Liver (tissue), 7 donors: ENCODE measurements at regions not wholly inside any gene's neighbourhood (a gene's known extent, or its start where the extent isn't known, plus 50 kb on each side); places are given as distances from the start of the nearest gene placed in this dataset.

Experiments
- DNase-seq: peaks from one replicate; pipeline ENCODE4 v3.0.0-alpha.2; 2017; ENCODE audit warnings: low spot score
- H3K27ac ChIP-seq, 2 donors: one replicate each; pipeline ENCODE4 v1.7.0; 2013; ENCODE audit warnings: inconsistent platforms in 2 of 2, low read length in 2 of 2, control low read depth in 1 of 2, low read depth in 1 of 2, mild to moderate bottlenecking in 1 of 2
- H3K27me3 ChIP-seq, 4 donors: one replicate each; pipeline versions ENCODE4 v1.6.1 to v1.7.0; 2013; ENCODE audit warnings: low read length in 3 of 4, inconsistent platforms in 1 of 4, mild to moderate bottlenecking in 1 of 4, moderate library complexity in 1 of 4; ENCODE audit not compliant: control insufficient read depth in 4 of 4, insufficient read depth in 4 of 4
- H3K36me3 ChIP-seq, 4 donors: one replicate each; pipeline versions ENCODE4 v1.6.1 to v1.7.0; 2013; ENCODE audit warnings: low read length in 3 of 4, mild to moderate bottlenecking in 3 of 4, low read depth in 1 of 4, moderate library complexity in 1 of 4; ENCODE audit not compliant: control insufficient read depth in 4 of 4, insufficient read depth in 3 of 4
- H3K4me1 ChIP-seq, 4 donors: one replicate each; pipeline versions ENCODE4 v1.6.1 to v1.7.0; 2013; ENCODE audit warnings: low read length in 3 of 4, mild to moderate bottlenecking in 3 of 4, moderate library complexity in 1 of 4; ENCODE audit not compliant: control insufficient read depth in 4 of 4, insufficient read depth in 4 of 4
- H3K4me3 ChIP-seq, 3 donors: one replicate each; pipeline versions ENCODE4 v1.6.1 to v1.7.0; 2013; ENCODE audit warnings: low read length in 3 of 3, control low read depth in 1 of 3, low read depth in 1 of 3, mild to moderate bottlenecking in 1 of 3
- H3K9ac ChIP-seq, 2 donors: one replicate each; pipeline ENCODE4 v1.7.0; 2013; ENCODE audit warnings: low read length in 2 of 2, mild to moderate bottlenecking in 2 of 2, moderate library complexity in 2 of 2, control low read depth in 1 of 2, low read depth in 1 of 2
- H3K9me3 ChIP-seq, 4 donors: one replicate each; pipeline versions ENCODE4 v1.6.1 to v1.7.0; 2013; ENCODE audit warnings: low read length in 3 of 4; ENCODE audit not compliant: control insufficient read depth in 4 of 4
- FOXA1 ChIP-seq: IDR thresholded peaks from 2 replicates; pipeline ENCODE4 v1.6.1; 2016; ENCODE audit warnings: antibody characterized with exemption
- FOXA2 ChIP-seq: IDR thresholded peaks from 2 replicates; pipeline ENCODE4 v1.6.1; 2016; ENCODE audit warnings: antibody characterized with exemption
- HNF4A ChIP-seq, 2 donors: conservative IDR thresholded peaks; 2 replicates each; pipeline ENCODE4 v1.6.1; 2016; ENCODE audit warnings: antibody characterized with exemption in 2 of 2, mild to moderate bottlenecking in 2 of 2
- JUND ChIP-seq, 2 donors: IDR thresholded peaks; 2 replicates each; pipeline ENCODE4 v1.6.1; 2016; ENCODE audit warnings: antibody characterized with exemption in 2 of 2
- NR2F2 ChIP-seq: IDR thresholded peaks from 2 replicates; pipeline ENCODE4 v1.6.1; 2016; ENCODE audit warnings: antibody characterized with exemption
- RXRA ChIP-seq, 2 donors: IDR thresholded peaks; 2 replicates each; pipeline ENCODE4 v1.6.1; 2017 to 2018; ENCODE audit warnings: antibody characterized with exemption in 2 of 2, mild to moderate bottlenecking in 1 of 2
- SP1 ChIP-seq: IDR thresholded peaks from 2 replicates; pipeline ENCODE4 v1.6.1; 2018; ENCODE audit warnings: antibody characterized with exemption, mild to moderate bottlenecking
- TAF1 ChIP-seq: conservative IDR thresholded peaks from 2 replicates; pipeline ENCODE4 v1.6.1; 2016; ENCODE audit warnings: antibody characterized with exemption, mild to moderate bottlenecking
- whole genome bisulfite sequencing: extraction: QIAGEN DNeasy Blood & Tissue Kit; methylation state at CpG from one replicate; pipeline ENCODE4 v1.1.7; 2013; 5-methylcytosine and 5-hydroxymethylcytosine counted together
- TF ChIP-seq, protein P1 (sequence below): IDR thresholded peaks from 2 replicates; pipeline ENCODE4 v1.6.1; 2016; ENCODE audit warnings: antibody characterized with exemption, mild to moderate bottlenecking
- TF ChIP-seq, protein P2 (sequence below): IDR thresholded peaks from 2 replicates; pipeline ENCODE4 v1.6.1; 2016; ENCODE audit warnings: antibody characterized with exemption
- TF ChIP-seq, protein P3 (sequence below): IDR thresholded peaks from 2 replicates; pipeline ENCODE4 v1.6.1; 2016; ENCODE audit warnings: antibody characterized with exemption
- donor health status: healthy.
- donor health status: healthy.
- donor health status: healthy.
- donor health status: healthy.

DNA sequence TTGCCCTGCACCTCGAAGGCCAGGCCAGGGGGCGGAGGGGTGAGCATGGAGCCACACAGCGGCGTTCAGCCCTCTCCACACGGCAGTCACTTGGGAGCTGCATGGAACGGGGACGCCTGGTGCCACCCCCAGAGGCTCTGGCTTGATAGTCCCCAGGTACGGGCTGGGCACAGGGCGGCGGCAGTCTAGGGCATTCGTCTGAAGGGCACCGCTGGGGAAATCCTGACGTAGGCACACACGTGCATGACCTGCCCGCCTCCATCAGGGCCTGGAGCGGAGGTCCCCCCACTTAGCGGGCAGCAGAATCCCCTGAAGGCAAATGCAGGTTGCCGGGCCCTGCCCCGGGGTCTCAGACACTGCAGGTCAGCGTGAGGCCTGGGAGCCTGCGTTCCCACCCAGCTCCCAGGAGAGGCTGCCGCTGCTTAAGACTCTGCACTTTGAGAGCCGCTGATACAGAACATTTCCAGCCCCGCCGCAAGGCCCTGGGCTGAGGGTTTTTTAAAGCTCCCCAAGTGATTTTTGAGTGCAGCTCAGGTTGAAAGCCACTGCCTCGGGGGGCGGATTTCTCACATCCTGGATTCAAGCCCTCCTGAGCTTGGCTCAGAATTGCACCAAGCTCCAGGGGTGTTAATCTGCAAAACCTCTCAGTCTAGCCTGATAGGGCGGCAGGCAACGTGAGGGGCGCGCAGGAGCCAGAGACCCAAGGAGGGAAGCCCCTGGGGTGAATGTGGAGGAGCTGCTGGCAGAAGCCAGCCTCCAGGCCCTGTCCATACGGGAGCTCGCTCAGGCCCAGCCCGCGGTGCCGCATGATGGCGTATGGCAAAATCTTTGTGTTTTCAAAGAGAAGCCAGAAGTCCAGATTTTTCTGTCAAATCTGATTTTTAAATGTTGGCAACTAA, 182.3 kb upstream of the GSE1 start:
- no peak for DNase-seq
- H3K9ac ChIP-seq: no peak overlapping the region
- H3K27ac ChIP-seq: no peak overlapping the region
- no peaks in the 10 kb centered on the region for H3K36me3 ChIP-seq
- no peak for TF ChIP-seq TAF1
- no peak for TF ChIP-seq SP1
- TF ChIP-seq RXRA (IDR thresholded peaks at IDR 0.05): no peak
- TF ChIP-seq, protein P1, sequence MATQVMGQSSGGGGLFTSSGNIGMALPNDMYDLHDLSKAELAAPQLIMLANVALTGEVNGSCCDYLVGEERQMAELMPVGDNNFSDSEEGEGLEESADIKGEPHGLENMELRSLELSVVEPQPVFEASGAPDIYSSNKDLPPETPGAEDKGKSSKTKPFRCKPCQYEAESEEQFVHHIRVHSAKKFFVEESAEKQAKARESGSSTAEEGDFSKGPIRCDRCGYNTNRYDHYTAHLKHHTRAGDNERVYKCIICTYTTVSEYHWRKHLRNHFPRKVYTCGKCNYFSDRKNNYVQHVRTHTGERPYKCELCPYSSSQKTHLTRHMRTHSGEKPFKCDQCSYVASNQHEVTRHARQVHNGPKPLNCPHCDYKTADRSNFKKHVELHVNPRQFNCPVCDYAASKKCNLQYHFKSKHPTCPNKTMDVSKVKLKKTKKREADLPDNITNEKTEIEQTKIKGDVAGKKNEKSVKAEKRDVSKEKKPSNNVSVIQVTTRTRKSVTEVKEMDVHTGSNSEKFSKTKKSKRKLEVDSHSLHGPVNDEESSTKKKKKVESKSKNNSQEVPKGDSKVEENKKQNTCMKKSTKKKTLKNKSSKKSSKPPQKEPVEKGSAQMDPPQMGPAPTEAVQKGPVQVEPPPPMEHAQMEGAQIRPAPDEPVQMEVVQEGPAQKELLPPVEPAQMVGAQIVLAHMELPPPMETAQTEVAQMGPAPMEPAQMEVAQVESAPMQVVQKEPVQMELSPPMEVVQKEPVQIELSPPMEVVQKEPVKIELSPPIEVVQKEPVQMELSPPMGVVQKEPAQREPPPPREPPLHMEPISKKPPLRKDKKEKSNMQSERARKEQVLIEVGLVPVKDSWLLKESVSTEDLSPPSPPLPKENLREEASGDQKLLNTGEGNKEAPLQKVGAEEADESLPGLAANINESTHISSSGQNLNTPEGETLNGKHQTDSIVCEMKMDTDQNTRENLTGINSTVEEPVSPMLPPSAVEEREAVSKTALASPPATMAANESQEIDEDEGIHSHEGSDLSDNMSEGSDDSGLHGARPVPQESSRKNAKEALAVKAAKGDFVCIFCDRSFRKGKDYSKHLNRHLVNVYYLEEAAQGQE: no peak
- TF ChIP-seq, protein P2, sequence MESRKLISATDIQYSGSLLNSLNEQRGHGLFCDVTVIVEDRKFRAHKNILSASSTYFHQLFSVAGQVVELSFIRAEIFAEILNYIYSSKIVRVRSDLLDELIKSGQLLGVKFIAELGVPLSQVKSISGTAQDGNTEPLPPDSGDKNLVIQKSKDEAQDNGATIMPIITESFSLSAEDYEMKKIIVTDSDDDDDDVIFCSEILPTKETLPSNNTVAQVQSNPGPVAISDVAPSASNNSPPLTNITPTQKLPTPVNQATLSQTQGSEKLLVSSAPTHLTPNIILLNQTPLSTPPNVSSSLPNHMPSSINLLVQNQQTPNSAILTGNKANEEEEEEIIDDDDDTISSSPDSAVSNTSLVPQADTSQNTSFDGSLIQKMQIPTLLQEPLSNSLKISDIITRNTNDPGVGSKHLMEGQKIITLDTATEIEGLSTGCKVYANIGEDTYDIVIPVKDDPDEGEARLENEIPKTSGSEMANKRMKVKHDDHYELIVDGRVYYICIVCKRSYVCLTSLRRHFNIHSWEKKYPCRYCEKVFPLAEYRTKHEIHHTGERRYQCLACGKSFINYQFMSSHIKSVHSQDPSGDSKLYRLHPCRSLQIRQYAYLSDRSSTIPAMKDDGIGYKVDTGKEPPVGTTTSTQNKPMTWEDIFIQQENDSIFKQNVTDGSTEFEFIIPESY: no peak
- no peak for TF ChIP-seq FOXA2
- TF ChIP-seq JUND (IDR thresholded peaks at IDR 0.05): no peak
- TF ChIP-seq FOXA1: no peak
- TF ChIP-seq, protein P3, sequence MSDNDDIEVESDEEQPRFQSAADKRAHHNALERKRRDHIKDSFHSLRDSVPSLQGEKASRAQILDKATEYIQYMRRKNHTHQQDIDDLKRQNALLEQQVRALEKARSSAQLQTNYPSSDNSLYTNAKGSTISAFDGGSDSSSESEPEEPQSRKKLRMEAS: no peak
- no peak for TF ChIP-seq NR2F2
- TF ChIP-seq HNF4A (conservative IDR thresholded peaks at IDR 0.05): no peak
- no peaks in the 10 kb centered on the region for H3K9me3 ChIP-seq
- no peaks in the 10 kb centered on the region for H3K4me1 ChIP-seq
- no peaks in the 10 kb centered on the region for H3K27me3 ChIP-seq
- WGBS: 88% methylated on average over 37 of the region's 37 CpGs
- no peak overlapping the region for H3K4me3 ChIP-seq

DNA sequence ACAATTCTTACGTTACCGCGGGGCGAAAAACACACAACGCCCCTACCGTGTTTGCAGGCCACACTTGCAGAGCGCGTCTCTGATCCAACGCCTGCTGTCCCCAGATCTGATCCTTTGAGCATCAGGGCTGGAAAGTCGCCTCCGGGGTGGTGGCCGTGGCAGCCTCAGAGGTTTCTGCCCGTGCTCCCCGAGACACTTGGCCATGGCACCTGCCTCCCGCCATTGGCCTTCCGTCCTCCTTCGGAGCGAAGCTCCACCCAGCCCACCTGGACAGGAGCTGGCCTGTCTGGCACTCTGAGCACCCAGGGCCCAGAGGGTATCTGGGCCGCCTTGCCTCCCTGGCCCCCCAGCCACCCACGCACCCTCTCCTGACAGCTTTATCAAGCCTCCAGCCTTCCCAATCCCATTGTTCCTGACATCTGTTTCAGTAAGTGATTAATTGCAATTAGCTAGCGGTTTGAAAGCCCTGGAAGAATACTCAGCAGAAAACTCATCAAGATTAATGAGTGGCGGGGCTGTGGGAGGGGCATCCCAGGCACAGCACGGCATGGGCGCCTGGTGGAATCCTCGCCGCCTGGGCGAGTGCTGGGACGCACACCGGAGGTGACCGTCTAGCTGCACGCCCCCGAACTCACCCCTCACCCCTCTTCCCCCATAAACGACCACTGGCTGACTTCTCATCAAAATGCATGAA, 181.5 kb upstream of the GSE1 start:
- Histone ChIP-seq H3K27me3 (no peaks in the 10 kb centered on the region), H3K9me3 (no peaks in the 10 kb centered on the region), H3K36me3 (no peaks in the 10 kb centered on the region), H3K27ac (no peak overlapping the region), H3K4me1 (peaks cover 0 to 3% (median 0%) of the 10 kb centered on the region in 4 donors), H3K9ac (no peak overlapping the region), H3K4me3 (no peak overlapping the region)
- 95% methylated on average over 33 of the region's 33 CpGs for whole genome bisulfite sequencing
- TF ChIP-seq, protein P3: no peak
- DNase-seq: no peak
